ENCODE measurements at regions not wholly inside any gene's neighbourhood (a gene's known extent, or its start where the extent isn't known, plus 50 kb on each side); places are given as distances from the start of the nearest gene placed in this dataset.

DNA sequence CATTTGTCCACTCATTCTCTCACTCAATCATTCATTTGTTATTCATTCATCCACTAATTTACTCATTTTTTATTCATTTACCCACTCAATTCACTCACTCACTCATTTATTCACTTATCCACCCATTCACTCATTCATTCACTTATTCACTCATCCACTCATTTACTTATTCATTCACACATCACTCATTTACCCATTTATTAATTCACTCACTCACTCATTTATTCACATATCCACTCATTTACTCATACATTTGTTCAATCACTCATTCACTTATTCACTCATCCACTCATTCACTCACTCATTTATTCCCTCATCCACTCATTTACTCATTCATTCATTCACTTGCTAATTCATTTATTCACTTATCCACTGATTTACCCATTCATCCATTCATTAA lies 129.1 kb downstream of the TTLL2 start:
- TF ChIP-seq KLF1 (tag by site-specific recombination; IDR thresholded peaks at IDR 0.05) (no peak), KLF9 (tag by site-specific recombination; IDR thresholded peaks at IDR 0.05; ENCODE audit: low read depth) (no peak)

All from HEK293 (cell line).